ENCODE measurements at regions not wholly inside any gene's neighbourhood (a gene's known extent, or its start where the extent isn't known, plus 50 kb on each side); places are given as distances from the start of the nearest gene placed in this dataset.

- TF ChIP-seq NFIC (IDR thresholded peaks at IDR 0.05) (no peak), ZBTB7A (IDR thresholded peaks at IDR 0.05; ENCODE audit: low read depth) (no peak), USF1 (IDR thresholded peaks at IDR 0.05) (no peak), TCF12 (IDR thresholded peaks at IDR 0.05; ENCODE audit: low read depth) (no peak), EP300 (IDR thresholded peaks at IDR 0.05; ENCODE audit: borderline replicate concordance) (no peak), EGR1 (IDR thresholded peaks at IDR 0.05) (no peak), CEBPB (IDR thresholded peaks at IDR 0.05) (no peak), TEAD4 (IDR thresholded peaks at IDR 0.05) (no peak), CREB1 (IDR thresholded peaks at IDR 0.05; ENCODE audit: low read depth) (no peak), YY1 (IDR thresholded peaks at IDR 0.05; ENCODE audit: low read depth) (no peak), TAF1 (IDR thresholded peaks at IDR 0.05; ENCODE audit: low read depth) (no peak), RAD21 (IDR thresholded peaks at IDR 0.05; ENCODE audit: low read depth) (no peak)
- TF ChIP-seq, protein P1, sequence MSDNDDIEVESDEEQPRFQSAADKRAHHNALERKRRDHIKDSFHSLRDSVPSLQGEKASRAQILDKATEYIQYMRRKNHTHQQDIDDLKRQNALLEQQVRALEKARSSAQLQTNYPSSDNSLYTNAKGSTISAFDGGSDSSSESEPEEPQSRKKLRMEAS (IDR thresholded peaks at IDR 0.05), result no peak
These were observed 541.7 kb upstream of the SORCS1 start for GRCh38 chr10:107706096-107706725.

GRCh38 chr10:107701943-107702342 is 537.4 kb upstream of the SORCS1 start:
- TF ChIP-seq NFIC (IDR thresholded peaks at IDR 0.05) (no peak), EGR1 (IDR thresholded peaks at IDR 0.05) (no peak), CEBPB (IDR thresholded peaks at IDR 0.05) (no peak), TEAD4 (IDR thresholded peaks at IDR 0.05) (no peak), TCF12 (IDR thresholded peaks at IDR 0.05; ENCODE audit: low read depth) (no peak), FOXM1 (IDR thresholded peaks at IDR 0.05; ENCODE audit: borderline replicate concordance, low read depth) (no peak), USF1 (IDR thresholded peaks at IDR 0.05) (no peak), ZBTB7A (IDR thresholded peaks at IDR 0.05; ENCODE audit: low read depth) (no peak), TAF1 (IDR thresholded peaks at IDR 0.05; ENCODE audit: low read depth) (no peak)
- TF ChIP-seq, protein P2, sequence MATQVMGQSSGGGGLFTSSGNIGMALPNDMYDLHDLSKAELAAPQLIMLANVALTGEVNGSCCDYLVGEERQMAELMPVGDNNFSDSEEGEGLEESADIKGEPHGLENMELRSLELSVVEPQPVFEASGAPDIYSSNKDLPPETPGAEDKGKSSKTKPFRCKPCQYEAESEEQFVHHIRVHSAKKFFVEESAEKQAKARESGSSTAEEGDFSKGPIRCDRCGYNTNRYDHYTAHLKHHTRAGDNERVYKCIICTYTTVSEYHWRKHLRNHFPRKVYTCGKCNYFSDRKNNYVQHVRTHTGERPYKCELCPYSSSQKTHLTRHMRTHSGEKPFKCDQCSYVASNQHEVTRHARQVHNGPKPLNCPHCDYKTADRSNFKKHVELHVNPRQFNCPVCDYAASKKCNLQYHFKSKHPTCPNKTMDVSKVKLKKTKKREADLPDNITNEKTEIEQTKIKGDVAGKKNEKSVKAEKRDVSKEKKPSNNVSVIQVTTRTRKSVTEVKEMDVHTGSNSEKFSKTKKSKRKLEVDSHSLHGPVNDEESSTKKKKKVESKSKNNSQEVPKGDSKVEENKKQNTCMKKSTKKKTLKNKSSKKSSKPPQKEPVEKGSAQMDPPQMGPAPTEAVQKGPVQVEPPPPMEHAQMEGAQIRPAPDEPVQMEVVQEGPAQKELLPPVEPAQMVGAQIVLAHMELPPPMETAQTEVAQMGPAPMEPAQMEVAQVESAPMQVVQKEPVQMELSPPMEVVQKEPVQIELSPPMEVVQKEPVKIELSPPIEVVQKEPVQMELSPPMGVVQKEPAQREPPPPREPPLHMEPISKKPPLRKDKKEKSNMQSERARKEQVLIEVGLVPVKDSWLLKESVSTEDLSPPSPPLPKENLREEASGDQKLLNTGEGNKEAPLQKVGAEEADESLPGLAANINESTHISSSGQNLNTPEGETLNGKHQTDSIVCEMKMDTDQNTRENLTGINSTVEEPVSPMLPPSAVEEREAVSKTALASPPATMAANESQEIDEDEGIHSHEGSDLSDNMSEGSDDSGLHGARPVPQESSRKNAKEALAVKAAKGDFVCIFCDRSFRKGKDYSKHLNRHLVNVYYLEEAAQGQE (IDR thresholded peaks at IDR 0.05; ENCODE audit: low read depth), result no peak
- TF ChIP-seq, protein P1 (IDR thresholded peaks at IDR 0.05), result no peak

GRCh38 chr10:107692072-107692471 is 527.6 kb upstream of the SORCS1 start:
- TF ChIP-seq CREB1 (IDR thresholded peaks at IDR 0.05; ENCODE audit: low read depth) (no peak), EGR1 (IDR thresholded peaks at IDR 0.05) (no peak), USF1 (IDR thresholded peaks at IDR 0.05) (no peak), TCF12 (IDR thresholded peaks at IDR 0.05; ENCODE audit: low read depth) (no peak), YY1 (IDR thresholded peaks at IDR 0.05; ENCODE audit: low read depth) (no peak), EP300 (IDR thresholded peaks at IDR 0.05; ENCODE audit: borderline replicate concordance) (no peak)

- TF ChIP-seq FOXM1 (IDR thresholded peaks at IDR 0.05; ENCODE audit: borderline replicate concordance, low read depth) (no peak), TAF1 (IDR thresholded peaks at IDR 0.05; ENCODE audit: low read depth) (no peak), EP300 (IDR thresholded peaks at IDR 0.05; ENCODE audit: borderline replicate concordance) (no peak), YY1 (IDR thresholded peaks at IDR 0.05; ENCODE audit: low read depth) (no peak), CEBPB (IDR thresholded peaks at IDR 0.05) (no peak), RAD21 (IDR thresholded peaks at IDR 0.05; ENCODE audit: low read depth) (no peak), USF1 (IDR thresholded peaks at IDR 0.05) (no peak), TEAD4 (IDR thresholded peaks at IDR 0.05) (no peak), EGR1 (IDR thresholded peaks at IDR 0.05) (no peak), NFIC (IDR thresholded peaks at IDR 0.05) (no peak), CREB1 (IDR thresholded peaks at IDR 0.05; ENCODE audit: low read depth) (no peak), TCF12 (IDR thresholded peaks at IDR 0.05; ENCODE audit: low read depth) (no peak)
- TF ChIP-seq, protein P2 (IDR thresholded peaks at IDR 0.05; ENCODE audit: low read depth), result no peak
- TF ChIP-seq, protein P1 (IDR thresholded peaks at IDR 0.05), result no peak
These were observed 524.8 kb upstream of the SORCS1 start for GRCh38 chr10:107689323-107689722.

DNA sequence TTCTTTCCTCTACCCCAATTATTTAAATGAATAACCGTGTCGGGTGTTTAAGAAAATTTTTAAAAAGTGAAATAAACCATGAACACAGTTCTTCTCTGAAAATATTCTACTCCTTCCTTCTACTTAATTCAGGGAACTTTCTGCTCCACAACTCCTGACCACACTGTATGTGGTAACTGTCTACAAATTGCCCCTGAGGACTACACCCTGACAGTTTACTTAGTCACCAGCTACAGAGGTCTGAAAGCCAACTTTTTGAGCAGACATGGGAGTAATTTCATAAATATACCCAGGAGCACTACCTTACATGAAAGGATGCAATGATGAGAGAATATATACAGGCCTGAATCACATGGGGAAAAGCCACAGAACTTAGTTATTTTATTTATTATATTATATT is 523.2 kb upstream of the SORCS1 start:
- TF ChIP-seq USF1 (IDR thresholded peaks at IDR 0.05) (no peak), TEAD4 (IDR thresholded peaks at IDR 0.05) (no peak), ZBTB7A (IDR thresholded peaks at IDR 0.05; ENCODE audit: low read depth) (no peak), YY1 (IDR thresholded peaks at IDR 0.05; ENCODE audit: low read depth) (no peak), FOXM1 (IDR thresholded peaks at IDR 0.05; ENCODE audit: borderline replicate concordance, low read depth) (no peak), RAD21 (IDR thresholded peaks at IDR 0.05; ENCODE audit: low read depth) (no peak), TCF12 (IDR thresholded peaks at IDR 0.05; ENCODE audit: low read depth) (no peak), CEBPB (IDR thresholded peaks at IDR 0.05) (no peak), EGR1 (IDR thresholded peaks at IDR 0.05) (no peak), NFIC (IDR thresholded peaks at IDR 0.05) (no peak), CREB1 (IDR thresholded peaks at IDR 0.05; ENCODE audit: low read depth) (no peak), EP300 (IDR thresholded peaks at IDR 0.05; ENCODE audit: borderline replicate concordance) (no peak), TAF1 (IDR thresholded peaks at IDR 0.05; ENCODE audit: low read depth) (no peak)
- TF ChIP-seq, protein P2 (IDR thresholded peaks at IDR 0.05; ENCODE audit: low read depth), result no peak
- TF ChIP-seq, protein P1 (IDR thresholded peaks at IDR 0.05), result no peak

Data from Ishikawa (cell line).